ENCODE measurements at regions not wholly inside any gene's neighbourhood (a gene's known extent, or its start where the extent isn't known, plus 50 kb on each side); places are given as distances from the start of the nearest gene placed in this dataset.

DNA sequence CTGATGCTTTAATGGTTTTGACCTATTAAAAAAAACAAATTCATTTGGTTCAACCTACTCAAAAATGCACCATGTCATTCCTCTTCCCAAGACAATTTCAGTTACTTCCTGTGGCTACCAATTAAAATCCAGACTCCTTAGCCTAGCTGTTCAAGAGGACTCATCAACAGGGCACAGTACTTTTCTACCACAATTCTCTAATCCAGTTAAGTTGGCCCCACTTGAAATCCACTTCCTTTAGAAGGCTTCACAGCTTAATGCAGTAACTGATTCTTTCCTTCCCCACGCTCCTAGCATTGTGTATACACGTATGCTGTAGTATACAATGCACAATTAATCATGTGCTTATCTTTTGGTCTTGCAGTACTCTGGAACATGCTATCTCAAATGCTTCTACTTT is 129.8 kb downstream of the UGT8 start:
- DNase-seq (ENCODE audit: low read depth): no peak
- TF ChIP-seq, protein P1, sequence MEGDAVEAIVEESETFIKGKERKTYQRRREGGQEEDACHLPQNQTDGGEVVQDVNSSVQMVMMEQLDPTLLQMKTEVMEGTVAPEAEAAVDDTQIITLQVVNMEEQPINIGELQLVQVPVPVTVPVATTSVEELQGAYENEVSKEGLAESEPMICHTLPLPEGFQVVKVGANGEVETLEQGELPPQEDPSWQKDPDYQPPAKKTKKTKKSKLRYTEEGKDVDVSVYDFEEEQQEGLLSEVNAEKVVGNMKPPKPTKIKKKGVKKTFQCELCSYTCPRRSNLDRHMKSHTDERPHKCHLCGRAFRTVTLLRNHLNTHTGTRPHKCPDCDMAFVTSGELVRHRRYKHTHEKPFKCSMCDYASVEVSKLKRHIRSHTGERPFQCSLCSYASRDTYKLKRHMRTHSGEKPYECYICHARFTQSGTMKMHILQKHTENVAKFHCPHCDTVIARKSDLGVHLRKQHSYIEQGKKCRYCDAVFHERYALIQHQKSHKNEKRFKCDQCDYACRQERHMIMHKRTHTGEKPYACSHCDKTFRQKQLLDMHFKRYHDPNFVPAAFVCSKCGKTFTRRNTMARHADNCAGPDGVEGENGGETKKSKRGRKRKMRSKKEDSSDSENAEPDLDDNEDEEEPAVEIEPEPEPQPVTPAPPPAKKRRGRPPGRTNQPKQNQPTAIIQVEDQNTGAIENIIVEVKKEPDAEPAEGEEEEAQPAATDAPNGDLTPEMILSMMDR (conservative IDR thresholded peaks at IDR 0.05; ENCODE audit: control insufficient read depth, insufficient read depth, low read depth, low read length): no peak

DNA sequence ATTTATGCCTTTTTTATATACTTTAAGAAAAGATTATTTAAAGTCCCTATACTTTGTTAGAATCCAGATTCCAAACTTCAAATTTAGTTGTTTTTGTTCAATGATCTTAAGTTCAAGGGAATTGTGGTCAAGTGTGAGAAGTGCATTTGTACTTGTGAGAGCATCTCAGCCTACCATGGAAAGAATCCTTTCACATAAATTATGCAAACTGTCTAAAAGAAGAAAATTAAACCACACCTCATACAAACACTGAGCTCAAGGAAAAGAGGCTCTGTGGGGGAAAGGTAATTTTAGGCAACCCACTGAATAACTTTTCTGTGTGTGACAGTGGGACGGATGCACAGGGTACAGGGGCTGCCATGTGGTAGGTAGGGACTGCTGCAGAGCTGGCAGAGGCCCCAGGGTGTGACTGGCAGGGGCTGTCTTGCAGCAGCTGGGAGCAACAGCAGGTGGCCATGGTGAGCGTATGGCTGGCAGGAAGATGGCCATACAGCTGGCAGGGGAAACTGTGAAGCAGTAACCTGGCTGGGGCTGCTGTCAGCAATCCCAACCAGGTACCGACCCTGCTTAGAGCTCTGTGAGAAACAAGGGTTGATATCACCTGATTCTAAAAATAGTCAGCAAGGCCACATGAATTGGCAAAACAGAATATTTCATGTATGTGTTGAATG is 130.6 kb downstream of the UGT8 start:
- H3K4me3 ChIP-seq (ENCODE audit: control insufficient read depth, low read depth, low read length): no peak overlapping the region
- TF ChIP-seq, protein P1 (conservative IDR thresholded peaks at IDR 0.05; ENCODE audit: control insufficient read depth, insufficient read depth, low read depth, low read length): no peak
- no peak for DNase-seq (ENCODE audit: low read depth)

More for the DNA sequence above, 129.8 kb downstream of the UGT8 start:
- H3K4me3 ChIP-seq (ENCODE audit: control insufficient read depth, low read depth, low read length): no peak overlapping the region

DNA sequence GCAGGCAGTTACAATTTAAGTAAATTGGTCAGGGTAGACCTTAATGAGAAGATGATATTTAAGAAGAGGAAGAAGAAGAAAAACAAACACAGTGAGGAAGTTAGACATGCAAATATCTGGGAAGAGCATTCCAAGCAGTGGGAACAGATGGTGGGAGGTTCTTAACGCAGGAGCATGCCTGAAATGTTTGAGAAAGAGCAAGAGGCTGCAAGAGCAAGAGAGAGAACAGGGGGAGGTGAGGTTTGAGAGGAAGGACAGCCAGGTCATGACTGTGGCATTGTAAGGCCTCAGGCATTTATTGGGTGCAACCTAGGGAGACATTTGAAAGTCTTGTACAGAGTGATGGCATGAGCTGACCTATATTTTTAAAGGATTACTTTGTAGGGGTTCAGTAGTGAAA is 136.0 kb downstream of the UGT8 start:
- no peak for DNase-seq (ENCODE audit: low read depth)
- TF ChIP-seq, protein P1 (conservative IDR thresholded peaks at IDR 0.05; ENCODE audit: control insufficient read depth, insufficient read depth, low read depth, low read length): no peak

DNA sequence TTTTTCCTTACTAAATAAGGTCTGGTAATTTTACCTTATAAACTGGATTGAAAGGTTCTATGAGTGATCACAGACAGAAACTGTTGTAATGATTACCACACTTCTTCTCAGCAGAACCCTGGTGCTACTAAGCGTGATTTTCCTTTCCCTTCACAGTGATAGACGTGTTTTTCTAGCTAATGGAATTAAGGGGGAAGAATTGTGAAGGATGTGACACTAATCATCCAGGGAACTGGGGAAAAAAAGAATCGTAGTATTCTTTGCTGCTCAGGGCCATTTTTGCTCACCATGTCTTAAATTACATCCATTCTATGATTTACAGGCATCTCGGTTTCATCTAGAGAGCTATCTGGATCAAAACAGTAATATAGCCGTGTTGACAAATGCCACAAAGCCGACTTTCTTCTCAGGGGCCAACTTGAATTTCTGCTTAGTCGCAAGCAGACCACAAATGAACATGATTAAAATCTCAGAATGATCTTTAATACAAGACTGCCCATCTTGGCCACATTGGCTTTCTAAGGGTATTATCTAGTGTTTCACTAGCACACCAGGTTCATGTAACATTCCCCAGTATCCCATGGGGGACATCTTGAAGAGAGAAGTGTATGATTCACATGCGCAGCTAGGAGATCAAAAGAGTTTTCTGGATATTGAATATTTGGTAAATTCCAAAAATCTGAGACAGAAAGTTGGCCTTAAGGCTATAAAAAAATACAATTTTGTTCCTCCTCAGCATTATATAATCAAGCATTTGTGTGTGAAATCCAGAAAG is 154.0 kb downstream of the UGT8 start:
- TF ChIP-seq, protein P1 (conservative IDR thresholded peaks at IDR 0.05; ENCODE audit: control insufficient read depth, insufficient read depth, low read depth, low read length): no peak
- DNase-seq (ENCODE audit: low read depth): peak; percentile 1

More for the DNA sequence above, 136.0 kb downstream of the UGT8 start:
- no peak overlapping the region for H3K4me3 ChIP-seq (ENCODE audit: control insufficient read depth, low read depth, low read length)

DNA sequence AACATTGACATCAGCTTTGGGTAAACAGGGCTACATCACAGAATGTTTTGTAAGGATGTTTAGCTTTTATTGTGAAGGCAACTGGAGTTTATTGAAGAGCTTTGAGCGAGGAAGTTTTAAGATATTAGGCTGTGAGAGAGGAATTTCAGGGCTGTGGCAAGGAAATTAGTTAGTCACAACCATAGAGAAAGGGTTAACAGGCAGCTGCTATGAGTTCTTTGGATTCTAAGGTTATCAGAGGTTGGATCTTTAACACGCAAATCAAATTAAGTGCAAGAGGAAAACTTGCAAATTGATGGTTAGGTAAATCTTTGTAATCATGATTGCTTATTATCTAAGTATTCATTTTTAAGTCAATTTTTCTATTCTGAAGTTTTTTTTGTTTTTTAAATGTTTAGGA is 156.0 kb downstream of the UGT8 start:
- no peak for DNase-seq (ENCODE audit: low read depth)
- TF ChIP-seq, protein P1 (conservative IDR thresholded peaks at IDR 0.05; ENCODE audit: control insufficient read depth, insufficient read depth, low read depth, low read length): no peak

More for the DNA sequence above, 154.0 kb downstream of the UGT8 start:
- H3K4me3 ChIP-seq (ENCODE audit: control insufficient read depth, low read depth, low read length): no peak overlapping the region

DNA sequence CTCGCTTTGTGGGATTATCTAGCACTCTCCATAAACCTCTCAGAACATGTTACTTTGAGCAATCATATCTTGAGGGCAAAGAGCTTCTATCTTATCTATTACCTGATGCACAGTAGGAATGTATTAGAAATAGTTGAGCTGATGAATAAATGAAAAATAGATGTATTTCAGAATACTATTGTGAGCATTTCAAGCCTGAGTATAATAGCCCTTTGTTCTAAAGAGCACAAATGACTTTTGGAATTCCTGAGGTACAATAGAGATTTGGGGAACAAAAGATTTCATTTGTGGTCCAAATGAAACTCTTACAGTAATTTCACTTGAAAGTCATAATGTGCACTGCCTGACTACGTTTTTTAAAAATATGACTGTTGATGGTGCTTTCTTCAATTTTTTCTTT is 159.5 kb downstream of the UGT8 start:
- TF ChIP-seq, protein P1 (conservative IDR thresholded peaks at IDR 0.05; ENCODE audit: control insufficient read depth, insufficient read depth, low read depth, low read length): no peak
- no peak overlapping the region for H3K4me3 ChIP-seq (ENCODE audit: control insufficient read depth, low read depth, low read length)
- no peak for DNase-seq (ENCODE audit: low read depth)

More for the DNA sequence above, 156.0 kb downstream of the UGT8 start:
- no peak overlapping the region for H3K4me3 ChIP-seq (ENCODE audit: control insufficient read depth, low read depth, low read length)

Data from fibroblast of mammary gland (primary cell).